HCT116 (cell line): ENCODE measurements at regions not wholly inside any gene's neighbourhood (a gene's known extent, or its start where the extent isn't known, plus 50 kb on each side); places are given as distances from the start of the nearest gene placed in this dataset.

Experiments
- ATAC-seq: fragments of 200-7000 bp; cut with Tn5 transposase; 2 replicates; pipeline ENCODE4 v1.9.1; 2020; ENCODE audit warnings: mild to moderate bottlenecking, moderate library complexity
- BruUV-seq: library from RNA; stranded (reverse); fragments of 400-500 nt; replicated peaks from 2 replicates; lab custom pipeline; 2021; lab: Mats Ljungman, UMichigan
- CTCF ChIA-PET: fragments of 300-600 bp; sonication (Branson Sonifier 250); formaldehyde crosslinking; loops from one replicate; lab custom pipeline; 2021; ENCODE audit warnings: antibody characterized with exemption; lab: Charles Lee
- POLR2A ChIA-PET: fragments of 300-600, 350-600 bp; sonication (Branson Sonifier 250); formaldehyde crosslinking; loops from one replicate; lab custom pipeline; 2021; ENCODE audit warnings: antibody characterized with exemption; lab: Charles Lee
- RAD21 ChIA-PET, 2 experiments: fragments of 300-600 bp; sonication (Branson Sonifier 250); formaldehyde crosslinking; loops; one replicate each; lab custom pipeline; 2023; ENCODE audit warnings: low total read pairs in 2 of 2; ENCODE audit not compliant: uncharacterized antibody in 2 of 2, unreplicated experiment in 2 of 2, low non-redundant PET in 1 of 2; lab: Charles Lee
- DNase-seq: peaks from one replicate; pipeline ENCODE4 v3.0.0-alpha.2; 2010; ENCODE audit warnings: low read depth, low spot score
- H2AFZ ChIP-seq: fragments of 200-600 bp; shearing (Covaris generic), sonication (generic); 2 replicates; pipeline ENCODE4 v1.6.1; 2017; ENCODE audit warnings: low read depth, mixed run types, mixed read lengths, antibody characterized with exemption, low read length; ENCODE audit not compliant: poor library complexity, severe bottlenecking
- H3K27ac ChIP-seq: 2 replicates; pipeline ENCODE4 v1.5.1; 2012; ENCODE audit warnings: low read depth, low read length
- H3K27me3 ChIP-seq: fragments of 200-600 bp; sonication (generic); 2 replicates; pipeline ENCODE4 v1.6.1; 2016; ENCODE audit warnings: mixed run types, low read length, mixed read lengths; ENCODE audit not compliant: insufficient read depth
- H3K36me3 ChIP-seq, 2 experiments: fragments of 200-500 bp in 1 of 2; fragments of 200-600 bp in 1 of 2; sonication (Bioruptor generic) in 1 of 2; sonication (generic) in 1 of 2; 2 replicates each; pipeline versions ENCODE4 v1.5.1 to v1.6.1; 2014 to 2016; ENCODE audit warnings: low read length in 2 of 2, inconsistent platforms in 1 of 2, mixed read lengths in 1 of 2, mixed run types in 1 of 2; ENCODE audit not compliant: insufficient read depth in 2 of 2, control insufficient read depth in 1 of 2
- H3K4me1 ChIP-seq, 2 experiments: fragments of 200-600 bp in 1 of 2; sonication (generic) in 1 of 2; 2 replicates each; pipeline versions ENCODE4 v1.5.1 to v1.6.1; 2012 to 2017; ENCODE audit warnings: low read length in 2 of 2, inconsistent platforms in 1 of 2, mild to moderate bottlenecking in 1 of 2, mixed read lengths in 1 of 2, mixed run types in 1 of 2, moderate library complexity in 1 of 2; ENCODE audit not compliant: insufficient read depth in 2 of 2, control insufficient read depth in 1 of 2
- H3K4me2 ChIP-seq: fragments of 200-600 bp; sonication (generic); 2 replicates; pipeline ENCODE4 v1.6.1; 2017; ENCODE audit warnings: mixed run types, low read length, mixed read lengths
- H3K4me3 ChIP-seq, 2 experiments: fragments of 200-600 bp in 1 of 2; sonication (generic) in 1 of 2; replicated peaks in 1 of 2; 2 replicates each; pipeline ENCODE4 v1.5.1; 2011 to 2016; ENCODE audit warnings: low read length in 2 of 2, control low read depth in 1 of 2, low read depth in 1 of 2, mild to moderate bottlenecking in 1 of 2, mixed read lengths in 1 of 2, mixed run types in 1 of 2
- H3K79me2 ChIP-seq: fragments of 200-600 bp; sonication (generic); 2 replicates; pipeline ENCODE4 v1.6.1; 2017; ENCODE audit warnings: mild to moderate bottlenecking, mixed run types, low read length, moderate library complexity, mixed read lengths; ENCODE audit not compliant: insufficient read depth
- H3K9ac ChIP-seq: fragments of 200-600 bp; sonication (generic); 2 replicates; pipeline ENCODE4 v1.6.1; 2016; ENCODE audit warnings: low read length, mixed read lengths
- H3K9me2 ChIP-seq: fragments of 200-600 bp; sonication (generic), shearing (Covaris generic); 2 replicates; pipeline ENCODE4 v1.6.1; 2017; ENCODE audit warnings: mixed run types, mild to moderate bottlenecking, moderate library complexity; ENCODE audit not compliant: insufficient read depth
- H3K9me3 ChIP-seq, 2 experiments: fragments of 200-500 bp in 1 of 2; fragments of 200-600 bp in 1 of 2; sonication (Bioruptor generic) in 1 of 2; sonication (generic) in 1 of 2; 2 replicates each; pipeline ENCODE4 v1.6.1; 2014 to 2017; ENCODE audit warnings: low read length in 2 of 2, mixed read lengths in 2 of 2, inconsistent platforms in 1 of 2, low read depth in 1 of 2, mild to moderate bottlenecking in 1 of 2, mixed run types in 1 of 2, moderate library complexity in 1 of 2; ENCODE audit not compliant: control insufficient read depth in 1 of 2, insufficient read depth in 1 of 2
- H4K20me1 ChIP-seq: fragments of 200-600 bp; sonication (generic), shearing (Covaris generic); 2 replicates; pipeline ENCODE4 v1.6.1; 2017; ENCODE audit warnings: mixed run types, mild to moderate bottlenecking, moderate library complexity; ENCODE audit not compliant: insufficient read depth
- CEBPB ChIP-seq: IDR thresholded peaks from 2 replicates; pipeline ENCODE4 v1.6.1; 2012; ENCODE audit warnings: low read depth
- EGR1 ChIP-seq: IDR thresholded peaks from 2 replicates; pipeline ENCODE4 v1.6.1; 2012; ENCODE audit warnings: low read depth
- ELF1 ChIP-seq: IDR thresholded peaks from 2 replicates; pipeline ENCODE4 v1.6.1; 2012; ENCODE audit warnings: low read depth, borderline replicate concordance
- EZH2 ChIP-seq: fragments of 200-600 bp; sonication (generic); IDR thresholded peaks from 2 replicates; pipeline ENCODE4 v1.6.1; 2017; ENCODE audit warnings: antibody characterized with exemption, mixed run types
- FOSL1 ChIP-seq: IDR thresholded peaks from 2 replicates; pipeline ENCODE4 v1.6.1; 2012; ENCODE audit warnings: low read depth
- POLR2A ChIP-seq: IDR thresholded peaks from 2 replicates; pipeline ENCODE4 v1.7.0; 2011; ENCODE audit warnings: borderline replicate concordance; ENCODE audit not compliant: insufficient read depth, insufficient read length; ENCODE audit errors: extremely low read depth
- POLR2AphosphoS5 ChIP-seq: IDR thresholded peaks from 2 replicates; pipeline ENCODE4 v1.6.1; 2011; ENCODE audit warnings: mild to moderate bottlenecking, low read depth, low read length, moderate library complexity
- SIN3A ChIP-seq: IDR thresholded peaks from 2 replicates; pipeline ENCODE4 v1.6.1; 2012; ENCODE audit warnings: low read depth
- SRF ChIP-seq: IDR thresholded peaks from 2 replicates; pipeline ENCODE4 v1.6.1; 2012; ENCODE audit warnings: low read depth
- TCF7L2 ChIP-seq: IDR thresholded peaks from 2 replicates; pipeline ENCODE4 v1.7.0; 2011; ENCODE audit warnings: borderline replicate concordance, inconsistent platforms; ENCODE audit not compliant: insufficient read depth, insufficient read length; ENCODE audit errors: extremely low read depth
- intact Hi-C: fragments of 100-400 bp; cut with micrococcal nuclease; formaldehyde crosslinking; loops from 2 replicates; pipeline ENCODE4 v1.10.0; 2022
- TF ChIP-seq, protein P1 (sequence below), 3 experiments: fragments of 200-600 bp in 1 of 3; sonication (generic) in 1 of 3; IDR thresholded peaks in 2 of 3; conservative IDR thresholded peaks in 1 of 3; 2 replicates each; pipeline ENCODE4 v1.5.1; 2012 to 2017; ENCODE audit warnings: low read depth in 2 of 3, low read length in 2 of 3, antibody characterized with exemption in 1 of 3, borderline replicate concordance in 1 of 3, control low read depth in 1 of 3, mild to moderate bottlenecking in 1 of 3, mixed read lengths in 1 of 3, mixed run types in 1 of 3, moderate library complexity in 1 of 3; ENCODE audit not compliant: insufficient read depth in 1 of 3
- TF ChIP-seq, protein P2 (sequence below): IDR thresholded peaks from 2 replicates; pipeline ENCODE4 v1.6.1; 2011; ENCODE audit warnings: mild to moderate bottlenecking, low read length, moderate library complexity; ENCODE audit not compliant: insufficient replicate concordance; ENCODE audit errors: extremely low read depth
- TF ChIP-seq, protein P3 (sequence below): IDR thresholded peaks from 2 replicates; pipeline ENCODE4 v1.6.1; 2012
- TF ChIP-seq, protein P4 (sequence below): IDR thresholded peaks from 2 replicates; pipeline ENCODE4 v1.6.1; 2012

DNA sequence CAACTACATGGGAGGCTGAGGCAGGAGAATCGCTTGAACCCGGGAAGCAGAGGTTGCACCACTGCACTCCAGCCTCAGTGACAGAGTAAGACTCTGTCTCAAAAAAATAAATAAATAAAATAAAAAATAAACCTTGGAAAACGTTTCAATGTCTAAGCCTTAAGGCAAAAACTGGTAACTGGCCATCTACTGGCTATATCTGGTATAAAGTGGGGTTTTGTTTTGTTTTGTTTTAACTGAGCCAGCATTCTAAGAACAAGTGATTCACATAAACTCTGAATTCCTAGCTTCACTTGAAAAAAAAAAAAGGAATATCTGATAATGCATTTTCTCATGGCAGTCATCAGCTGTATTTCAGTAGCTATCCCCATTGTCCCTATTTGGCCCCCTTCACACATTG is 126.1 kb upstream of the EFNA5 start:
- ChIA-PET CTCF (interaction anchor here (1.0 kb wide), 1 partner anchor 10 kb away, joined by 3 read pairs; no protein-coding TSS in a partner anchor), POLR2A (no interaction called here), RAD21 (no interaction called here)
- H3K4me2 ChIP-seq: no peak overlapping the region
- no peak for TF ChIP-seq ELF1
- TF ChIP-seq, protein P1, sequence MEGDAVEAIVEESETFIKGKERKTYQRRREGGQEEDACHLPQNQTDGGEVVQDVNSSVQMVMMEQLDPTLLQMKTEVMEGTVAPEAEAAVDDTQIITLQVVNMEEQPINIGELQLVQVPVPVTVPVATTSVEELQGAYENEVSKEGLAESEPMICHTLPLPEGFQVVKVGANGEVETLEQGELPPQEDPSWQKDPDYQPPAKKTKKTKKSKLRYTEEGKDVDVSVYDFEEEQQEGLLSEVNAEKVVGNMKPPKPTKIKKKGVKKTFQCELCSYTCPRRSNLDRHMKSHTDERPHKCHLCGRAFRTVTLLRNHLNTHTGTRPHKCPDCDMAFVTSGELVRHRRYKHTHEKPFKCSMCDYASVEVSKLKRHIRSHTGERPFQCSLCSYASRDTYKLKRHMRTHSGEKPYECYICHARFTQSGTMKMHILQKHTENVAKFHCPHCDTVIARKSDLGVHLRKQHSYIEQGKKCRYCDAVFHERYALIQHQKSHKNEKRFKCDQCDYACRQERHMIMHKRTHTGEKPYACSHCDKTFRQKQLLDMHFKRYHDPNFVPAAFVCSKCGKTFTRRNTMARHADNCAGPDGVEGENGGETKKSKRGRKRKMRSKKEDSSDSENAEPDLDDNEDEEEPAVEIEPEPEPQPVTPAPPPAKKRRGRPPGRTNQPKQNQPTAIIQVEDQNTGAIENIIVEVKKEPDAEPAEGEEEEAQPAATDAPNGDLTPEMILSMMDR (IDR thresholded peaks at IDR 0.05 in 2 of 3, conservative IDR thresholded peaks at IDR 0.05 in 1 of 3; ENCODE audit: borderline replicate concordance in 1 of 3, insufficient read depth in 1 of 3, low read depth in 2 of 3, low read length in 2 of 3): peak in 2 of 3 experiments; percentile 15 to 25; a peak in 2 of 6 replicates
- H4K20me1 ChIP-seq: no peaks in the 10 kb centered on the region
- H2AFZ ChIP-seq: no peak overlapping the region
- H3K4me3 ChIP-seq: no peak overlapping the region
- no TSS peak for BruUV-seq
- no peak overlapping the region for H3K27ac ChIP-seq
- intact Hi-C loops: no loop called here
- H3K4me1 ChIP-seq: no peaks in the 10 kb centered on the region
- ATAC-seq (no peak), DNase-seq (no peak)
- no peak overlapping the region for H3K9ac ChIP-seq
- no peaks in the 10 kb centered on the region for H3K36me3 ChIP-seq
- no peaks in the 10 kb centered on the region for H3K27me3 ChIP-seq
- H3K9me2 ChIP-seq: no peaks in the 10 kb centered on the region
- no peaks in the 10 kb centered on the region for H3K9me3 ChIP-seq
- H3K79me2 ChIP-seq: no peaks in the 10 kb centered on the region

DNA sequence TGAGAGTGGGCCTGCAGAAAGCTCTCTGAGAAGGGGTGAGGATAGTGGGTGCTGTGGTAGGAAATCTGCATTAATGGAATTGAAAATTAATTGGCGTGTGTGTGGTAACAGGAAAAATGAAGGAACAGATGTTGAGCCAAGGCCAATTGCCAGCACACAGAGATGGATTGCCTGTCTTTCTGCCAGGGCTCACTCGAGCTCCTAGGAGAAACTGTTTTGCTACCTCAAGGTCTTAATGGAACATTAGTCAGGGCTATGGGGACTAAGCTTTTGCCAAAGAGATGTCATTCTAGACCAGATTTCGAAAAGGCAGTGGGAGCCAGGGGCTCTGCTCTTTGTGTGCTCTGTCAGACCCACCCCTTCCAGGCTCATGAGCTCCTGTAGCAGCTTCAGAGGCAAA is 124.0 kb upstream of the EFNA5 start:
- no peaks in the 10 kb centered on the region for H3K4me1 ChIP-seq
- H3K36me3 ChIP-seq: no peaks in the 10 kb centered on the region
- H3K9ac ChIP-seq: no peak overlapping the region
- H3K9me2 ChIP-seq: no peaks in the 10 kb centered on the region
- intact Hi-C loops: no loop called here
- ChIA-PET CTCF (no interaction called here), POLR2A (no interaction called here), RAD21 (no interaction called here)
- no peak overlapping the region for H3K4me3 ChIP-seq
- no peaks in the 10 kb centered on the region for H3K27me3 ChIP-seq
- DNase-seq (no peak), ATAC-seq (no peak)
- no peak overlapping the region for H2AFZ ChIP-seq
- H4K20me1 ChIP-seq: no peaks in the 10 kb centered on the region
- no TSS peak for BruUV-seq
- H3K79me2 ChIP-seq: no peaks in the 10 kb centered on the region
- H3K4me2 ChIP-seq: no peak overlapping the region
- no peak overlapping the region for H3K27ac ChIP-seq
- no peaks in the 10 kb centered on the region for H3K9me3 ChIP-seq
- TF ChIP-seq SIN3A: no peak
- TF ChIP-seq, protein P1 (IDR thresholded peaks at IDR 0.05 in 2 of 3, conservative IDR thresholded peaks at IDR 0.05 in 1 of 3; ENCODE audit: borderline replicate concordance in 1 of 3, insufficient read depth in 1 of 3, low read depth in 2 of 3, low read length in 2 of 3): no peak
- TF ChIP-seq FOSL1: no peak
- TF ChIP-seq, protein P2, sequence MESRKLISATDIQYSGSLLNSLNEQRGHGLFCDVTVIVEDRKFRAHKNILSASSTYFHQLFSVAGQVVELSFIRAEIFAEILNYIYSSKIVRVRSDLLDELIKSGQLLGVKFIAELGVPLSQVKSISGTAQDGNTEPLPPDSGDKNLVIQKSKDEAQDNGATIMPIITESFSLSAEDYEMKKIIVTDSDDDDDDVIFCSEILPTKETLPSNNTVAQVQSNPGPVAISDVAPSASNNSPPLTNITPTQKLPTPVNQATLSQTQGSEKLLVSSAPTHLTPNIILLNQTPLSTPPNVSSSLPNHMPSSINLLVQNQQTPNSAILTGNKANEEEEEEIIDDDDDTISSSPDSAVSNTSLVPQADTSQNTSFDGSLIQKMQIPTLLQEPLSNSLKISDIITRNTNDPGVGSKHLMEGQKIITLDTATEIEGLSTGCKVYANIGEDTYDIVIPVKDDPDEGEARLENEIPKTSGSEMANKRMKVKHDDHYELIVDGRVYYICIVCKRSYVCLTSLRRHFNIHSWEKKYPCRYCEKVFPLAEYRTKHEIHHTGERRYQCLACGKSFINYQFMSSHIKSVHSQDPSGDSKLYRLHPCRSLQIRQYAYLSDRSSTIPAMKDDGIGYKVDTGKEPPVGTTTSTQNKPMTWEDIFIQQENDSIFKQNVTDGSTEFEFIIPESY: no peak
- TF ChIP-seq EZH2: no peak
- TF ChIP-seq POLR2A: no peak
- TF ChIP-seq, protein P3, sequence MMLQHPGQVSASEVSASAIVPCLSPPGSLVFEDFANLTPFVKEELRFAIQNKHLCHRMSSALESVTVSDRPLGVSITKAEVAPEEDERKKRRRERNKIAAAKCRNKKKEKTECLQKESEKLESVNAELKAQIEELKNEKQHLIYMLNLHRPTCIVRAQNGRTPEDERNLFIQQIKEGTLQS: no peak
- TF ChIP-seq, protein P4, sequence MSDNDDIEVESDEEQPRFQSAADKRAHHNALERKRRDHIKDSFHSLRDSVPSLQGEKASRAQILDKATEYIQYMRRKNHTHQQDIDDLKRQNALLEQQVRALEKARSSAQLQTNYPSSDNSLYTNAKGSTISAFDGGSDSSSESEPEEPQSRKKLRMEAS: no peak
- no peak for TF ChIP-seq POLR2AphosphoS5
- no peak for TF ChIP-seq SRF
- TF ChIP-seq EGR1: no peak
- no peak for TF ChIP-seq TCF7L2
- TF ChIP-seq CEBPB: no peak
- no peak for TF ChIP-seq ELF1
